HG03060 (cell line): ENCODE measurements at regions not wholly inside any gene's neighbourhood (a gene's known extent, or its start where the extent isn't known, plus 50 kb on each side); places are given as distances from the start of the nearest gene placed in this dataset.

Experiments used
- ATAC-seq: cut with Tn5 transposase; IDR thresholded peaks from one replicate; pipeline ENCODE4 v1.9.1; 2021; ENCODE audit warnings: low read depth, moderate number of reproducible peaks; ENCODE audit not compliant: unreplicated experiment

- no peak for ATAC-seq
Measured at GRCh38 chr4:129167640-129168260, 71.8 kb downstream of the C4orf33 start.

GRCh38 chr4:129172181-129172580 is 76.2 kb downstream of the C4orf33 start:
- no peak for ATAC-seq

GRCh38 chr4:129176864-129177263 is 80.9 kb downstream of the C4orf33 start:
- no peak for ATAC-seq

- ATAC-seq, result no peak
Measured at GRCh38 chr4:129179276-129179675, 83.3 kb downstream of the C4orf33 start.

- ATAC-seq, result no peak
Measured at GRCh38 chr4:129189630-129190029, 93.7 kb downstream of the C4orf33 start.

- no peak for ATAC-seq
Measured at GRCh38 chr4:129193357-129194100, 97.6 kb downstream of the C4orf33 start.

GRCh38 chr4:129208481-129208880 is 112.5 kb downstream of the C4orf33 start:
- no peak for ATAC-seq

DNA sequence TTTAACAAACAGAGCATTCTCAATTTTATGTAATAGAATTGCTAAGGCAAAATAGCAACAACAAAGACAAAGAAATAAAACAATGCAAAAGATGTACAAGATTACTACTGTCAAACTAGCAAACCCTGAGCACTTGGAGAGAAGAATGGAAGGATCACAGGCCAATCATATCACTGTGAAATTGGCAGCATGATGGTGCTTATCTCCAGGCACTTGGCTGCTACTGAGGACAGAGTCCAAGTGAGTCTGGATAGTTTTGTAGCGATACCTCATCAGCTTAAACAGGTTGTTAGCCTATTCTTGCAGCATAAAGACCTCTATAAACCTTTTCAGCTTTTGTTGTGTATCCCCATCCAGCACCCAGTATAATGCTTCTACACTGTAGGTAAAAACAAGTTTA is 117.7 kb downstream of the C4orf33 start:
- ATAC-seq, result no peak

- ATAC-seq, result no peak
Measured at GRCh38 chr4:129218360-129218759, 122.4 kb downstream of the C4orf33 start.

DNA sequence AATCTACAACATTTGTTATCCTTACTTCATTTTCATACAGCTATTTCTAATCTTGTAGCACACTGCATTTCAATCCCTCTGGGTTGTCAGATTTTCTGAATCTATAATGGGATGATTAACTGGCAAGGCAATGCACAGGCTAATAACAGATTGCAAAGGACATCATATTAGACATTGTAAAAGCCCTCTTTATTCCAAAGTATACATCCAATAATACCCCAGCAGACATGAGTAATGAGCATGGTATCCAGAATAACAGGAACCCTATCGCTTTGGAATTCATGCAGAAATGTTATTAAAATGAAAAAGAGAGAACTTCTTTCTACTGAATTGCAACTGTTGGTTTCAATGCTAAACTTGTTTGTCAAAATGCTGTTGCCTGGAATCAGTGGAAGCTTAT is 122.9 kb downstream of the C4orf33 start:
- no peak for ATAC-seq

GRCh38 chr4:129220254-129220653 is 124.3 kb downstream of the C4orf33 start:
- no peak for ATAC-seq

DNA sequence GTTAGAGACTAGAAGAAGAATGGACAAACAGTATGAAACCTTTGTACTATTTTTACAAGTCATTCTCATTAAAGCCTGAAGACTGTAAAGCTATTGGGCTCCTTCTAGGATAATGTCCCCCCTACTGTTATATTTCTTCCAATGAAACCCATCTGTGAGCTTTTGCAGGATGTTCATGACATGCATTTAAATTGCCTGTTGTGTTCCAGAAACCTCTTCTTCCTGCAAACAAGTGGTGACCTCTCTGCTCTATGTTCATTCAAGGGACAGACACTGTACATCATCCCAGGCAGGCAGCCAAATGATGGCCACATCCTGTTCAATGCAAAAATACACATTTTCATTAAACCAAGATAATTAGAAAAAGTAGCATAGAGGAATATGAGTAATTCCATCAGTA is 128.0 kb downstream of the C4orf33 start:
- ATAC-seq, result no peak

GRCh38 chr4:129230846-129231245 is 134.9 kb downstream of the C4orf33 start:
- no peak for ATAC-seq

DNA sequence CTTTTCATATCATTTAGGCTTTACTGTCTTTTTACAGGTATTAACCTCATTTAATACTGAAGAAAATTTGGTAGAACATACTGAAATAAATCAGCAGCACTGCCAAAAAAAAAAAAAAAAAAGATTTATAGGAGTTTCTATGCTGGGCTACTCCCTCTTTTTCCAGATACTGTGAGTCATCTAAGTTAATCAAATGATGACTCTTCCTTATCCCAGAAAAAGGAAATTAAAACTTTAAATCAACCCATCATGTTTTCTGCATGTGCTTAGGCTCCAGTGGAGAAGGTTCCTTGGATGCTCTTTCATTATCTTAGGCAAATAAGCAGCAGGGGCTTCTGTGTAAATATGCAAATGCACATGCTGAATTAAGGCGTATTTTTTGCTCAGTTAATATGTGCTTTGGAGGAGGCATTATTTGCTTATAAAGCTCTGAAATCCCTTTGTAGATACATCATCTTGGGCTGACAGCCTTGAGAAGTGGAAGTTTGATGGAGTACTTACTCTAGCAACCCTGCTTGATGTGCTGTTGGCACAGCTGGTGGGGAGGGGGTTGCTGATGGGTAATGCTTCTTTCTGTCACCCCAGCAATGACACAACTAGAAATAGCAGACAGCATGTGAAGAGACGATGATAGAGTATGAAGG is 136.1 kb downstream of the C4orf33 start:
- no peak for ATAC-seq

DNA sequence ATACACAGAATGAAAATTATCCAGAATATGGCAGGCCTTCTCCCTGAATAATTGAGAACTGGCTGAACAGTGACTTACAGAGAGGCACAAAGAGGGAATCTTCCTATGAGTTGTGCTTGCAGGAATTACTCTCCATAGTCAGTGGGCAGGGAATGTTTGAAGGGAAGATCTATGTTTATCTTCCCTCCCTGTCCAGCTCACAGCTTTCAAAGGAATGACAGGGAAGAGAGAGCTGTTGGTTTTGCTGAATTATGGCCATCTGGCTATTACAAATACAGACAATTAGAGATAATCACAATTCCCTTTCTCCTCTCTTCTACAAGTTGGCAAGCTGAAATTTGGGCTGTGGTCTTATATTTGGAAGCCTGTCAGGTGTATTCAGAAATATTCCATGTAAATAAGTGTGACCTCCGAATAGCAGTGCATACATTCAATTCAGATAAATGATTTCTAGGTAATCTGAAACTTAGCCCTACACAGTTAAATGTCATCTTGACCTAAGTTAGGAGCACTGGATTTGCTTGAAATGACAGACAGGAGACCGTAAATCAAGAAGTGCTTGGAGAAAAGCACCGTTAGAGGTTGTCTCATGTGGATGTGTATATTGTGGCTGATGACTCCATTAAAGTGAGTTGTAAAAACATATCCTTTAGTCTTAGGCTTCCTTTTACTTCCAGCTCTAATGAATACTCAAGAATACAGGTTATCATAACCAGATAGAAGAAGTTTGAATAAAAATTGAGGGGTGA is 136.8 kb downstream of the C4orf33 start:
- no peak for ATAC-seq

DNA sequence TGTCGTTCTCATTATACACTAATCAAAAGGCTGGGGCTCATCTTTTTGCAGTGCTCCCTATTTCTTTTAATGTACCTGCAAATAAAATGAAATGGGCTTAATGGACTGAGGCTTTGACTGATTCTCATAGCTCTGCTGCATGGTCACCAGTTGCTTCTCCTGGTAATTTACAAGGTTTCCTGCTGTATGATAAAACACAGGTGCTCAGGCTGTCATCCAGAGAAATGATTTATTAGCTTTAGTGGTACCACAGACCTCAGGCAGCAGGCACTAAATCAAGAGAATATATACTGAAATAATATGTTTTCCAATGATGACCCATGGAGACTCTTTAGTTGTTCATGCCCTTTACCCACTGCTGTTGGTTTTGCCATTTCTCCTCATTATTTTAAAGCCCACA is 137.7 kb downstream of the C4orf33 start:
- ATAC-seq, result no peak

DNA sequence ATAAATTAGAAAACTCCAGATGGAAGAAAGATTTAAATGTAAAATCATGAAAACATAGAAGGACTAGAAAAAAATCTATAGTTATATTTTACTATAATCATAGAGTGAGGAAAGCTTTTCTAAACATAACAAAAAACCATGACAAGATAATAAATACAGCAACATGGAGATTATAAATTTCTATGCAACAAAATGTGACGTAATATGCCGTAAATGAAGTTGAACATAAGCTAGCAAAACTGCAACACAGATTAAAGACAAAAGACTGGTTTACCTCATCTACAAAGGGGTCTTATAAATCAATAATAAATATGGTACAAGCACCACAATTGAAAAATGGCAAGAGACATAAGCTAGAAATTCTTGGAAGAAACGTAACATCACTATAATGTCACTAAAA is 140.4 kb downstream of the C4orf33 start:
- no peak for ATAC-seq

- no peak for ATAC-seq
Measured at GRCh38 chr4:129239088-129239487, 143.1 kb downstream of the C4orf33 start.

- no peak for ATAC-seq
Measured at GRCh38 chr4:129240816-129241215, 144.9 kb downstream of the C4orf33 start.

DNA sequence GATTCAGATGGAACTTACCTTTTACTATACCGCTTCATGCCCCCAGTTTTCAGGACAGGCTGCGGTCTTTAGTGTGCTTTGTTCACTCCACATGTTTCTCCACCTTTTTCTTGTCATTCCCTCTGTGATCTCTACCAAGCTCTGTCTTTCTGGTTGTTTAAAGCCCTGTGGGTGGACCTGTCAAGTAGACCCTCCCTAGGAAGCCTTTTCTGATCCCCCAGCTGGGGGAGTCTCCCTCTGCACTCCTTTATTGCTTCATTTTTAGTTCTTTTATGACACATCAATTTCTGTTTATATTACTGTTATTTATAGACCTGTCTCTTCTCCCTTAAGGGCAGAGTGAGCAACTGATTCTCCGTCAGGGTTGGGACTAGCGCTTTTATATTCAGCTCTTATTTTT is 150.2 kb downstream of the C4orf33 start:
- ATAC-seq, result no peak

- ATAC-seq, result no peak
Measured at GRCh38 chr4:129246910-129247461, 151.0 kb downstream of the C4orf33 start.
